Activated naive CD8-positive, alpha-beta T cell (primary cell): ENCODE measurements at regions not wholly inside any gene's neighbourhood (a gene's known extent, or its start where the extent isn't known, plus 50 kb on each side); places are given as distances from the start of the nearest gene placed in this dataset.

Experiments used
- H3K27ac Mint-ChIP-seq: one replicate; pipeline ENCODE4 v1.8.0; 2021; ENCODE audit warnings: mixed read lengths
- H3K27me3 Mint-ChIP-seq: one replicate; pipeline ENCODE4 v1.8.0; 2021; ENCODE audit warnings: mixed read lengths
- H3K36me3 Mint-ChIP-seq: one replicate; pipeline ENCODE4 v1.8.0; 2021; ENCODE audit warnings: mixed read lengths
- H3K4me1 Mint-ChIP-seq: one replicate; pipeline ENCODE4 v1.8.0; 2021; ENCODE audit warnings: low read depth, mixed read lengths
- H3K4me3 Mint-ChIP-seq: one replicate; pipeline ENCODE4 v1.8.0; 2021; ENCODE audit warnings: mild to moderate bottlenecking, mixed read lengths
- H3K9me3 Mint-ChIP-seq: one replicate; pipeline ENCODE4 v1.8.0; 2021; ENCODE audit warnings: low read depth, mixed read lengths

- Mint-ChIP-seq H3K27me3 (peaks cover 4% of the 10 kb centered on the region), H3K4me1 (peaks cover 6% of the 10 kb centered on the region), H3K4me3 (no peak overlapping the region), H3K9me3 (no peaks in the 10 kb centered on the region), H3K27ac (no peak overlapping the region), H3K36me3 (no peaks in the 10 kb centered on the region)
Measured at GRCh38 chr2:176449852-176450251, 180.6 kb downstream of the MTX2 start.

GRCh38 chr2:176453784-176454183 lies 184.5 kb downstream of the MTX2 start:
- no peaks in the 10 kb centered on the region for H3K36me3 Mint-ChIP-seq
- H3K9me3 Mint-ChIP-seq: no peaks in the 10 kb centered on the region
- no peak overlapping the region for H3K27ac Mint-ChIP-seq
- H3K4me3 Mint-ChIP-seq: no peak overlapping the region
- H3K4me1 Mint-ChIP-seq: no peaks in the 10 kb centered on the region
- H3K27me3 Mint-ChIP-seq: peaks cover 9% of the 10 kb centered on the region

- peaks cover 17% of the 10 kb centered on the region for H3K27me3 Mint-ChIP-seq
- H3K4me1 Mint-ChIP-seq: no peaks in the 10 kb centered on the region
- H3K27ac Mint-ChIP-seq: no peak overlapping the region
- H3K36me3 Mint-ChIP-seq: no peaks in the 10 kb centered on the region
- H3K4me3 Mint-ChIP-seq: no peak overlapping the region
- H3K9me3 Mint-ChIP-seq: no peaks in the 10 kb centered on the region
Measured at GRCh38 chr2:176454893-176455815, 185.9 kb downstream of the MTX2 start.

DNA sequence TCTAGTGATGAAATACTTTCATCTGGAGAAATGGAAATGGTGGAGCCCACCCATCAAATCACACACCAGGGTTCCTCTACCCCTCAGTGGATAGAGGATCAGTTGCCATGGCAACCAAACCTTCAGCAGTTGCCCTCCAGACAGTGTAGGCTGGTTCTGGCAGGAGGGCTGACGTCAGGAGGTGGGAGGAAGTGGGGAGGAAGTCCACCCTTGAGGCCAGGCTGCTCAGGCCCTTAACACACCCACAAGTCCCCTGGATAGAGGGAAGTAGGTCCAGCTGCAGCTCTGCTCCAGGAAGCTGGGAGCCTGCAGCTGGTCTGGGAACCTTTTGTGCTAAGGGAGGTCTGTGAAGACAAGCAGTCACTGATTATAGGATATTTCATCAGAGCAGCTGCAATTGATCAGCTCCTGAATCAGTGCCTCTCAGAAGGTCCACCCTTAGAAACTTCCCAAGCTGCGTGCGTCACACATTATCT lies 186.6 kb downstream of the MTX2 start:
- no peak overlapping the region for H3K4me3 Mint-ChIP-seq
- no peak overlapping the region for H3K27ac Mint-ChIP-seq
- H3K36me3 Mint-ChIP-seq: no peaks in the 10 kb centered on the region
- peaks cover 19% of the 10 kb centered on the region for H3K27me3 Mint-ChIP-seq
- H3K9me3 Mint-ChIP-seq: no peaks in the 10 kb centered on the region
- H3K4me1 Mint-ChIP-seq: no peaks in the 10 kb centered on the region

GRCh38 chr2:176457481-176457880 lies 188.2 kb downstream of the MTX2 start:
- Mint-ChIP-seq H3K4me1 (no peaks in the 10 kb centered on the region), H3K9me3 (no peaks in the 10 kb centered on the region), H3K27me3 (peaks cover 25% of the 10 kb centered on the region), H3K36me3 (no peaks in the 10 kb centered on the region), H3K27ac (no peak overlapping the region), H3K4me3 (no peak overlapping the region)

GRCh38 chr2:176461098-176461808 lies 192.0 kb downstream of the MTX2 start:
- H3K27ac Mint-ChIP-seq: no peak overlapping the region
- no peaks in the 10 kb centered on the region for H3K9me3 Mint-ChIP-seq
- H3K4me1 Mint-ChIP-seq: no peaks in the 10 kb centered on the region
- H3K36me3 Mint-ChIP-seq: no peaks in the 10 kb centered on the region
- H3K27me3 Mint-ChIP-seq: peaks cover 34% of the 10 kb centered on the region
- no peak overlapping the region for H3K4me3 Mint-ChIP-seq

- H3K9me3 Mint-ChIP-seq: no peaks in the 10 kb centered on the region
- peaks cover 37% of the 10 kb centered on the region for H3K27me3 Mint-ChIP-seq
- no peak overlapping the region for H3K4me3 Mint-ChIP-seq
- no peak overlapping the region for H3K27ac Mint-ChIP-seq
- no peaks in the 10 kb centered on the region for H3K36me3 Mint-ChIP-seq
- H3K4me1 Mint-ChIP-seq: no peaks in the 10 kb centered on the region
Measured at GRCh38 chr2:176461809-176462670, 192.8 kb downstream of the MTX2 start.

- H3K27me3 Mint-ChIP-seq: peaks cover 39% of the 10 kb centered on the region
- H3K4me1 Mint-ChIP-seq: no peaks in the 10 kb centered on the region
- no peaks in the 10 kb centered on the region for H3K9me3 Mint-ChIP-seq
- no peak overlapping the region for H3K4me3 Mint-ChIP-seq
- no peak overlapping the region for H3K27ac Mint-ChIP-seq
- H3K36me3 Mint-ChIP-seq: no peaks in the 10 kb centered on the region
Measured at GRCh38 chr2:176463546-176463945, 194.3 kb downstream of the MTX2 start.

GRCh38 chr2:176464886-176465564 lies 195.8 kb downstream of the MTX2 start:
- H3K4me1 Mint-ChIP-seq: no peaks in the 10 kb centered on the region

DNA sequence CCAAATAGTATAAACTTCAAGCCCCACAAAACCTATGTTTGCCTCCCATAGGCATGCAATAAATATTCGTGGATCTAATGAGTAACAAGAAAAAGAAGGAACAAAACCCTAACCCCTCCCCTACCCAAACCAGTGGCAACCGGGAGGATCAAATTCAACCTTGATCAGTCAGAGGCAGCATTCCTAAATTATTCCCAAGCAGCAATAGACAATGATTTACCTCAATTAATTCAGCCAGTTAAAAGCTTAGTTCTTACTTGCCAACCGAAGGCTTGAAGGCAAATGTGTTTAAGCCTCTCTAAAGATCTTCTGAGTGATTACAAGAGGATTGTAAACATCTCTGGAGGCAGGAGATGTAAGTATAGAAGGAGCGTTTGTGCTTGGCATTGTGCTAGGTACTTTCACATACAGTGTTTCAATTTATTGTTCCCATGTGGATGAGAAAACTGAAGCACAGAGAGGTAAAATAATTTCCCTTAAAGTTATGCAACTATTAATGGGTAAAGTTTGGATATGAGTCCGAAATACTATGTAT lies 197.7 kb downstream of the MTX2 start:
- Mint-ChIP-seq H3K4me3 (no peak overlapping the region), H3K27ac (no peak overlapping the region), H3K27me3 (peaks cover 26% of the 10 kb centered on the region), H3K9me3 (no peaks in the 10 kb centered on the region), H3K36me3 (no peaks in the 10 kb centered on the region), H3K4me1 (no peaks in the 10 kb centered on the region)

More at GRCh38 chr2:176464886-176465564, 195.8 kb downstream of the MTX2 start:
- H3K27ac Mint-ChIP-seq: no peak overlapping the region
- H3K9me3 Mint-ChIP-seq: no peaks in the 10 kb centered on the region
- peaks cover 31% of the 10 kb centered on the region for H3K27me3 Mint-ChIP-seq
- H3K36me3 Mint-ChIP-seq: no peaks in the 10 kb centered on the region
- H3K4me3 Mint-ChIP-seq: no peak overlapping the region

DNA sequence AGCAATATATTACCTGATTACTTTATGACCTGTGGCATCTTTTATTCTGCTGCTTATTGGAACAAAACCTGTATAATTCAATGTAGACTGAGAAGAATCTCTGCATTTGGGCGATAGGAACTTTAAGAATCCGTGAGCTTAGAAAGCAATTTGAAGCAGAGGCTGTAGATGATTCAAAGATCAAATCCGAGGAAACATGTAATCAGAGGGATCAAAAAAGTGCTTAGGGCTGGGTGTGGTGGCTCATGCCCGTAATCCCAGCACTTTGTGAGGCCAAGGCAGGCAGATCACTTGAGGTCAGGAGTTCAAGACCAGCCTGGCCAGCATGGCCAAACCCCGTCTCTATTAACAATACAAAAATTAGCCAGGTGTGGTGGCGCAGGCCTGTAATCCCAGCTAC lies 198.4 kb downstream of the MTX2 start:
- Mint-ChIP-seq H3K36me3 (no peaks in the 10 kb centered on the region), H3K4me1 (peaks cover 4% of the 10 kb centered on the region), H3K4me3 (no peak overlapping the region), H3K27me3 (peaks cover 23% of the 10 kb centered on the region), H3K9me3 (no peaks in the 10 kb centered on the region), H3K27ac (no peak overlapping the region)

DNA sequence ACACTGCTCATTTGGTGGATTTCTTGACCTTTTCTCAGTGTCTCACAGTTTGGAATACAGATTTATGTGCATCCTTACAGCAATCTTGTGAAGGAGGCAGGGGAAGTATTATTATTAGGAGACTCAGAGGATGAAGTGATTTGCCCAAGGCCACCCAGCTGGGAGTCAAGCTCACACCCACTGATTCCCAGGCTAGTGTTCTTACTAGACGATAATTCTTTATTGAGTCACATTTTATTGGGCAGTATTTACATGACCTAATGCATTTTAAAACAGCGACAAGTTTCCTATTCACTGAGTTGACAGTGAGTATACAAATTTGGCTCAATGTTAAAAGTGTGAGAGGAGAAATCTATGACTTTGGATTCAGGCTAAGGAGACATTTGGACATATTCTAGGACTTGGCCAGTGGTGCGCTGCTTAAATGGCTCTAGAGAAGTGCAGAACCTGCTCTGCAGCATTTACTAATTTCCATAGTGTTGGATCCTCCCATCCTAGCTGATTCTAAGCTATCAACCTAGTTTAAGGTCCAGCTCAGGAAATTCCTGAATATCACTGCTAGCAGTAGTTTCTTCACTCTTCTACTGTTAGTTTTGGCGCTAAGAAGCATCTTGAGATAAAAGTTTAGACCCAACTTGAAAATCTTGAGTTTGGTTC lies 199.3 kb downstream of the MTX2 start:
- peaks cover 14% of the 10 kb centered on the region for H3K4me1 Mint-ChIP-seq
- peaks cover 21% of the 10 kb centered on the region for H3K27me3 Mint-ChIP-seq
- H3K4me3 Mint-ChIP-seq: no peak overlapping the region
- no peaks in the 10 kb centered on the region for H3K9me3 Mint-ChIP-seq
- H3K27ac Mint-ChIP-seq: no peak overlapping the region
- no peaks in the 10 kb centered on the region for H3K36me3 Mint-ChIP-seq

GRCh38 chr2:176470713-176471112 lies 201.5 kb downstream of the MTX2 start:
- H3K36me3 Mint-ChIP-seq: peaks cover 3% of the 10 kb centered on the region
- no peak overlapping the region for H3K27ac Mint-ChIP-seq
- no peaks in the 10 kb centered on the region for H3K9me3 Mint-ChIP-seq
- peaks cover 19% of the 10 kb centered on the region for H3K4me1 Mint-ChIP-seq
- no peak overlapping the region for H3K4me3 Mint-ChIP-seq
- peaks cover 8% of the 10 kb centered on the region for H3K27me3 Mint-ChIP-seq
